ENCODE measurements at regions not wholly inside any gene's neighbourhood (a gene's known extent, or its start where the extent isn't known, plus 50 kb on each side); places are given as distances from the start of the nearest gene placed in this dataset.

DNA sequence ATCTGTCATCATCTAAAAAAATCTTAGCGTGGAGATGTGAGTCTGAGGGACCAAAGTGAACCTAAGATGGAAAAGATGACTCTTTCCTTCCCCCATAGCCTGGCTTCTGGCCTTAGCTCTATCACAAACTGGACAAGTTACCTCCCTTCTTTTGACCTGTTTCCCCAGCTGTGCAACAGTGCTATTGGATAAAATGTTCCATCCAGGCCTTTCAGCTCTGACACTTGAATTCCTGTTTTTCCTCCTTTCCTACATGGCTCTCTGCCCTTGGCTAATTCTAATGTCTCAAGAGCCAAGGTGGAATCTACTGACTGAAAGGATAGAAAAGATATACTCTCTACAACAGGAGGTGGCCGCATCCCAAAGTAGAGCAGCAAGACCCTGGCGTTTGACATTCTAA is 84.5 kb upstream of the ARHGEF9 start (continued):
- TF ChIP-seq, protein P1, sequence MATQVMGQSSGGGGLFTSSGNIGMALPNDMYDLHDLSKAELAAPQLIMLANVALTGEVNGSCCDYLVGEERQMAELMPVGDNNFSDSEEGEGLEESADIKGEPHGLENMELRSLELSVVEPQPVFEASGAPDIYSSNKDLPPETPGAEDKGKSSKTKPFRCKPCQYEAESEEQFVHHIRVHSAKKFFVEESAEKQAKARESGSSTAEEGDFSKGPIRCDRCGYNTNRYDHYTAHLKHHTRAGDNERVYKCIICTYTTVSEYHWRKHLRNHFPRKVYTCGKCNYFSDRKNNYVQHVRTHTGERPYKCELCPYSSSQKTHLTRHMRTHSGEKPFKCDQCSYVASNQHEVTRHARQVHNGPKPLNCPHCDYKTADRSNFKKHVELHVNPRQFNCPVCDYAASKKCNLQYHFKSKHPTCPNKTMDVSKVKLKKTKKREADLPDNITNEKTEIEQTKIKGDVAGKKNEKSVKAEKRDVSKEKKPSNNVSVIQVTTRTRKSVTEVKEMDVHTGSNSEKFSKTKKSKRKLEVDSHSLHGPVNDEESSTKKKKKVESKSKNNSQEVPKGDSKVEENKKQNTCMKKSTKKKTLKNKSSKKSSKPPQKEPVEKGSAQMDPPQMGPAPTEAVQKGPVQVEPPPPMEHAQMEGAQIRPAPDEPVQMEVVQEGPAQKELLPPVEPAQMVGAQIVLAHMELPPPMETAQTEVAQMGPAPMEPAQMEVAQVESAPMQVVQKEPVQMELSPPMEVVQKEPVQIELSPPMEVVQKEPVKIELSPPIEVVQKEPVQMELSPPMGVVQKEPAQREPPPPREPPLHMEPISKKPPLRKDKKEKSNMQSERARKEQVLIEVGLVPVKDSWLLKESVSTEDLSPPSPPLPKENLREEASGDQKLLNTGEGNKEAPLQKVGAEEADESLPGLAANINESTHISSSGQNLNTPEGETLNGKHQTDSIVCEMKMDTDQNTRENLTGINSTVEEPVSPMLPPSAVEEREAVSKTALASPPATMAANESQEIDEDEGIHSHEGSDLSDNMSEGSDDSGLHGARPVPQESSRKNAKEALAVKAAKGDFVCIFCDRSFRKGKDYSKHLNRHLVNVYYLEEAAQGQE (IDR thresholded peaks at IDR 0.05; ENCODE audit: unreplicated experiment): no peak
- TF ChIP-seq NANOG (IDR thresholded peaks at IDR 0.05; ENCODE audit: borderline replicate concordance) (no peak), CTCF (conservative IDR thresholded peaks at IDR 0.05; ENCODE audit: low read depth in 2 of 2) (no peak), STAT1 (IDR thresholded peaks at IDR 0.05; ENCODE audit: unreplicated experiment) (no peak), ZNF331 (CRISPR knock-in tag; IDR thresholded peaks at IDR 0.05; ENCODE audit: low read depth) (no peak), ZNF114 (CRISPR knock-in tag; IDR thresholded peaks at IDR 0.05) (no peak)

- ATAC-seq: no peak
- H3K9me3 Mint-ChIP-seq: 0 out of 3 replicates have a peak, but pooled peaks cover under 1% of the 10 kb centered on the region
- TF ChIP-seq ZNF114 (CRISPR knock-in tag; IDR thresholded peaks at IDR 0.05) (no peak), EZH2 (IDR thresholded peaks at IDR 0.05; ENCODE audit: low read depth, unreplicated experiment) (no peak), POLR2AphosphoS5 (IDR thresholded peaks at IDR 0.05; ENCODE audit: low read depth) (no peak), ZNF462 (CRISPR knock-in tag; IDR thresholded peaks at IDR 0.05) (no peak), EZH2phosphoT487 (IDR thresholded peaks at IDR 0.05; ENCODE audit: unreplicated experiment) (no peak), CREB1 (CRISPR knock-in tag; IDR thresholded peaks at IDR 0.05; ENCODE audit: low read depth) (no peak)
- TF ChIP-seq, protein P2, sequence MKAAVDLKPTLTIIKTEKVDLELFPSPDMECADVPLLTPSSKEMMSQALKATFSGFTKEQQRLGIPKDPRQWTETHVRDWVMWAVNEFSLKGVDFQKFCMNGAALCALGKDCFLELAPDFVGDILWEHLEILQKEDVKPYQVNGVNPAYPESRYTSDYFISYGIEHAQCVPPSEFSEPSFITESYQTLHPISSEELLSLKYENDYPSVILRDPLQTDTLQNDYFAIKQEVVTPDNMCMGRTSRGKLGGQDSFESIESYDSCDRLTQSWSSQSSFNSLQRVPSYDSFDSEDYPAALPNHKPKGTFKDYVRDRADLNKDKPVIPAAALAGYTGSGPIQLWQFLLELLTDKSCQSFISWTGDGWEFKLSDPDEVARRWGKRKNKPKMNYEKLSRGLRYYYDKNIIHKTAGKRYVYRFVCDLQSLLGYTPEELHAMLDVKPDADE (IDR thresholded peaks at IDR 0.05): no peak
These were observed 70.9 kb upstream of the ARHGEF9 start for GRCh38 chrX:63855896-63856295.

More at GRCh38 chrX:63855896-63856295, 70.9 kb upstream of the ARHGEF9 start:
- H3K4me2 ChIP-seq: no peak overlapping the region
- no peaks in the 10 kb centered on the region for H4K20me1 ChIP-seq (replicated peaks; ENCODE audit: insufficient read depth)
- no peak overlapping the region for H2AFZ ChIP-seq
- Mint-ChIP-seq H3K27ac (no peak overlapping the region), H3K4me1 (peaks cover 8% of the 10 kb centered on the region), H3K27me3 (ENCODE audit: insufficient read depth, low read depth, poor library complexity) (peaks cover 2% of the 10 kb centered on the region), H3K4me3 (no peak overlapping the region), H3K36me3 (ENCODE audit: low read depth) (no peaks in the 10 kb centered on the region; the same call in 2 of the 3 replicates)
- no peaks in the 10 kb centered on the region for H3F3A ChIP-seq (replicated peaks; ENCODE audit: low read depth)
- H3K9me2 ChIP-seq (ENCODE audit: insufficient read depth): no peaks in the 10 kb centered on the region
- H3K4me3 ChIP-seq: no peak overlapping the region
- no peaks in the 10 kb centered on the region for H3K79me2 ChIP-seq (replicated peaks; ENCODE audit: insufficient read depth)
- H3K27ac ChIP-seq (ENCODE audit: low read depth): no peak overlapping the region
- H3K27me3 ChIP-seq (ENCODE audit: insufficient read depth): no peaks in the 10 kb centered on the region
- H3K36me3 ChIP-seq (ENCODE audit: insufficient read depth): no peaks in the 10 kb centered on the region
- DNase-seq (ENCODE audit: low spot score): no peak
- no peaks in the 10 kb centered on the region for H3K4me1 ChIP-seq (ENCODE audit: insufficient read depth)
